GM18499 (cell line): ENCODE measurements at regions not wholly inside any gene's neighbourhood (a gene's known extent, or its start where the extent isn't known, plus 50 kb on each side); places are given as distances from the start of the nearest gene placed in this dataset.
"Not testable (repeated sequence)": the region's sequence is repeated elsewhere in the genome, so short reads cannot be mapped to it uniquely, and the experiment has no call there.

Experiments used
- ATAC-seq: cut with Tn5 transposase; IDR thresholded peaks from one replicate; pipeline ENCODE4 v1.9.1; 2021; ENCODE audit warnings: moderate number of reproducible peaks; ENCODE audit not compliant: insufficient read depth, unreplicated experiment

DNA sequence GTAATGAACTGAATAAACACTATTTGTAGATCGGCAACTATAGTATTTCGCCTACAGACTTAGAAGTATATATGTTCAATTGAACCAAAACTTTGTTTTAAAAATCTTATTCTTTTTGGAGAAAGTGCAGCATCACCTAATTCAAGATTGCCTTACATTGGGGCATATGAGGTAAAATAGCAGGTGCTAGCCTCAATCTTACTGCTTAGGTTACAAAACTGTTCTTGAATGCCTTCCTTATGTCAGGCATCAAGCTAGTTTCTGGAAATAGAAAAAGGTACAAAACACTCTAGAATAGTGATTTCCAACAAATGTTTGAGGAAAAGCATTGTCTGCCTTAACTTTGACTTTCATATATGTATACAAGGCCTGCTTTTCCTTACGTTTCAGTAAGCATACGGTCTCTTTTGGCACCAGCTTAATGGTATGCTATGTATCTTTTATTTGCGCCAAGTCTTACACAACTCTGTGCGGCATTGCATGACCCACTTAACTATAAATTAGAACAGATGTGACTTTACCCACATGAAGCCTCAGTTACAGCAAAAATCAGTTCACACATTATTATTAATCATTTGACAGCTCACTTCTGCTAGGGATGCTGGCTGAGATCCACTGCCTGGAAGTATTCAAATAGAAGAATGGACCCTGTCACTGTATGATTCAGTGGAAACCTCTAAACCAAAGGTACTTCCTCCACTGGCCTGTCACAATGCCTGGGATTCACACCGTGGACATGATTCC lies 174.1 kb downstream of the PRELID2 start:
- no peak for ATAC-seq

DNA sequence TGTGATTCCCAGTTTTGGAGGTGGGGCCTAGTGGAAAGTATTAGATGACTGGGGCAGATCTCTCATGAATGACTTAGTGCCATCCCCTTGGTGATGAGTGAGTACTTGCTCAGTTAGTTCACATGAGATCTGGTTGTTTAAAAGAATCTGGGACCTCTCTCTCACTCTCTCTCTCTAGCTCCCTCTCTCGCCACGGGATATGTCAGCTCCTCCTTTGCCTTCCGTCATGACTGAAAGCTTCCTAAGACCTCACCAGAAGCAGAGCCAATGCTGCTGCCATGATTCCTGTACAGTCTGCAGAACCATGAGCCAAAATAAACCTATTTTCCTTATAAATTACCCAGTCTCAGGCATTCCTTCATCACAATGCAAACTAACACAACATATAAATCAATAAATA lies 176.7 kb downstream of the PRELID2 start:
- no peak for ATAC-seq

DNA sequence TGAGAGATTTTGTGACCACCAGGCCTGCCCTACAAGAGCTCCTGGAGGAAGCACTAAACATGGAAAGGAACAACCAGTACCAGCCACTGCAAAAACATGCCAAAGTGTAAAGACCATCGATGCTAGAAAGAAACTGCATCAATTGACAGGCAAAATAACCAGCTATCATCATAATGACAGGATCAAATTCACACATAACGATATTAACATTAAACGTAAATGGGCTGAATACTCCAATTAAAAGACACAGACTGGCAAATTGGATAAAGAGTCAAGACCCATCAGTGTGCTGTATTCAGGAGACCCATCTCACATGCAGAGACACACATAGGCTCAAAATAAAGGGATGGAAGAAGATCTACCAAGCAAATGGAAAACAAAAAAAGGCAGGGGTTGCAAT lies 182.4 kb downstream of the PRELID2 start:
- ATAC-seq = not testable (repeated sequence)

DNA sequence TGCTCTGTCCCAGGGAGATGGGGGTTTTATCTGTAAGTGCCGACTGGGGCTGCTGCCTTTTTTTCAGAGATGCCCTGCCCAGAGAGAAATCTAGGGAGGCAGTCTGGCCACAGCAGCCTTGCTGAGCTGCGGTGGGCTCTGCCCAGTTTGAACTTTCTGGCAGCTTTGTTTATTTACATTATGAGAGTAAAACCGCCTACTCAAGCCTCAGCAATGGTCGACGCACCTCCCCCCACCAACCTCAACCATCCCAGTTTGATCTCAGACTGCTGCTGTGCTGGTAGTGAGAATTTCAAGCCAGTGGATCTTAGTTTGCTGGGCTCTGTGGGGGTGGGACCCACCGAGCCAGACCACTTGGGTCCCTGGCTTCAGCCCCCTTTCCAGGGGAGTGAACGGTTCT lies 188.0 kb downstream of the PRELID2 start:
- not testable (repeated sequence) for ATAC-seq

DNA sequence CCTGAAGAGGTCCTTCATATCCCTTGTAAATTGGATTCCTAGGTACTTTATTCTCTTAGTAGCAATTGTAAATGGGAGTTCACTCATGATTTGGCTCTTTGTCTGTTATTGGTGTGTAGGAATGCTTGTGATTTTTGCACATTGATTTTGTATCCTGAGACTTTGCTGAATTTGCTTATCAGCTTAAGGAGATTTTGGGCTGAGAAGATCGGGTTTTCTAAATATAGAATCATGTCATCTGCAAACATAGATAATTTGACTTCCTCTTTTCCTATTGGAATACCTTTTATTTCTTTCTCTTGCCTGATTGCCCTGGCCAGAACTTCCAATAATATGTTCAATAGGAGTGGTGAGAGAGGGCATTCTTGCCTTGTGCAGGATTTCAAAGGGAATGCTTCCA lies 191.9 kb downstream of the PRELID2 start:
- ATAC-seq = not testable (repeated sequence)

DNA sequence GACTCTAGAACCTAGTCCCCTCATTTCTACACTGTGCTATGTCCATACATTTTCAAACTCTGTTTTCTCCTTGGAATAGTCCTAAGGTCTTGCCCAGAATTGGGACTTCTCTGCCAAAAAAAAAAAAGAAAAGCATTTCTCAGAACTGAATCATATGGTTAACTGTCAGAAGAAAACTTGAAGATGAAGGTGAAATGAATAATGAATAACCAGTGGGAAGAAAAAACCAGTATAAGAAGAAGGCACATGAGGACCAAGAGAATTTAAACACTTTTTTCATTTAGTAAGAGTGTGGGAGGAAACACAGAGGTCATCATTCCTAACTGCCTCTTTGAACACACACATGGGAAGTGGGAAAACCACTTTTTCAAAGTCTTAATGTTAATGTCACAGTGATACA lies 197.7 kb downstream of the PRELID2 start:
- ATAC-seq = no peak

DNA sequence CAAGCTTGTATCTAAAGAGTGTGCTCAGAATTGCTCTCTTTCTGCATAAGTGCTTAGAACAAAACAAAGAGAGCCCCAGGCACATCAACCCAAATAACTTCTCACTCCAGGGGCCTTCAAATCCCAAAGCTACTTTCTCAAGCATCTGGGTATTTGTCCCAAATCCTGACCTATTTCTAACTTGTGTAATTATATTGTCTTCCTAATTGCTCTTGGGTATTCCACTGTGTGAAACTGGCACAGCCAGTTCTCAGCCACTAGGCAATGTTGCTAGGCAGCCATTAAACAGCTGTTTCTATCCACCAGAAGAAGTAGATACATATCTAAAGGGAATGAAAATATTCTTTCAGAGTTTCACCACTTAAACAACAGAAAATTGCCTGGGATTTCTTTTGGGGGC lies 198.8 kb downstream of the PRELID2 start:
- no peak for ATAC-seq

DNA sequence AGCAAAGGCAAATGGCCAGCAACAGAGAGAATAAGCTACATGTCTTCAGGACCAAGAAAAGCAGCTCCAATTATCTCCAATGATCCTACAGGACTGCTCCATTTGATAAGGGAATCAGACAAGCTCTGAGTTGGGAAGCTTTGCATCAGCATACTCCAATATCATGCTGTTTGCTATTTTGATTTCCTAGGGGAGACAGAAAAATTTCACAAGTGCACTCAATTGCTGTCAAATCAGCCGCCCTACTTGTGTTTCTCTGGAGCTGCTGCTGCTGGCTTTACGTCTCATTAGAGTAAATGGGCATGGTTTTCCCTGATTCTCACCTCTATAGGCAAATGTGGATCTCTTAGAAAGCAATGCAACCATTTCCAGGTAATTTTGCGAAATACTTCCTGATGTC lies 201.7 kb downstream of the PRELID2 start:
- no peak for ATAC-seq

DNA sequence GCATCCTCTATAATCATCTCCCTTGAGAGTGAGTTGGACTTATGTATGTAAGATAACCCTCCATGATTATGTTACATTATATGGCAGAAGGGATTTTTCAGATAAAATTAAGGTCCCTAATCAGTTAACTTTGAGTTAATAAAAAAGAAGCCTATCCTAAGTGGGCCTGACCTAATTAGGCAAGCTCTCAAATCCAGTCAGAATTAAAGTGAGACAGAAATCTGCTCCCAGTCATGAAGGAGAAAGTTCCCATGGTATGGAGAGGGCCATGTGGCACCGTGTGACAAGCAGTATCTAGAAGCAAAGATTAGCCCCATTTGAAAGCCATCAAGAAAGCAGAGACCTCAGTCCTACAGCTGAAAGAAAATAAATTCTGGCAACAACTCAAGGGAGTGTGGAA lies 202.4 kb downstream of the PRELID2 start:
- ATAC-seq = no peak

DNA sequence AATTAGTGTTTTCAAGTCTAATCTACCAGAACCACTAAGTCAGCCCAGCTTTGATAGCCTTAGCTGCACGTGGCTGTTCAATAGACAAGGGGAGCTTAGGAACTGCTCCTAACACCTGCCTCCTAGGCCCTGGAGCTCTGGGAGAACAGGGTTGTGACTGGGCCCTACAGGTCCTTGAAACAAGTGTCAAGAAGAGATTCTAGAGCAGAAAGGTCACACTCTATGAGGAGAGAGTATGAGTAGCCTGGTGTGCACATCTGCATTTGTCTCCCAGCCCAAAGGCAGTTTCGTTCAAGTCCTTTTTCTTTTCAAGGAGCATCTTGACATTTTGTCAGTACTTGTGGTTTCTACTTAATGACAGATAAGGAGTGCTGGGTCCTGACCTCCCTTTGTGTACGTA lies 206.1 kb downstream of the PRELID2 start:
- ATAC-seq = no peak

DNA sequence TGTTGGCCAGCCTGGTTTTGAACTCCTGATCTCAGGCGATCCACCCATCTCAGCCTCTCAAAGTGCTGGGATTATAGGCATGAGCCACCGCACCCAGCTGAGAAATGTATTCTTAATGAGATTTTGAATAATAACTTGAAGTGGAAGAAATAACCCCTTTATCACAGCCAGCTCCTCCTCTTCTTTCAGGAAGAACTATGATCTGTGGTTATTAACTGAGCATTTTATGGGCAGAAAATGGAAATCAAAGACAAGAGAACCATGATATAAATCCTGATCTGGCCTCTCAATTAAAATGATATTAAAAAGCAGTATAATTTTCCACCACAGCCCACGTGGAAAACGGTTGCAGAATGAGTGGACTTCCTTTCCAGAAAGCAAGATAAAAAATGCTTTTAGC lies 206.6 kb downstream of the PRELID2 start:
- no peak for ATAC-seq

DNA sequence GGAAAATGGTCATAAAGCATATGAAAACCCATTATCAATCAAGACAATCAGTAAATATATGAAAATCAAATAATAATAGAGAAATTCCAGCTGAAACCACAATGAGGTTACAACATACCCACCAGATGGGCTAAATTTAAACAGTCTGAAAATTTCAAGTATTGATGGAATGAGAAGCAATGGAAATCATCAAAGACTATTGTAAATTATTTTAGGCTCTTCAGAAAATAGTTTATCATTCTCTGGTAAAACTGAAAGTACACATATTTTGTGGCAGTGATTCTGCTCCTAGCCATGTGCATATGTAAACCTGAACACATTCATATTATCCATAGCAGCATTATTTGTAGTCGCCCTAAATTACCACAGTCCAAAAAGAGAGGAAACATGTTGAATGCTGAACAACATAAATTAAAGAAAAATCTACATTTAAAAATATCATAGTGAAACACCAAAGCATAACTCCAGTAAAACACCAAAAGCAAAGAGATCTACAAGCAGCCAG lies 215.3 kb downstream of the PRELID2 start:
- ATAC-seq = no peak

DNA sequence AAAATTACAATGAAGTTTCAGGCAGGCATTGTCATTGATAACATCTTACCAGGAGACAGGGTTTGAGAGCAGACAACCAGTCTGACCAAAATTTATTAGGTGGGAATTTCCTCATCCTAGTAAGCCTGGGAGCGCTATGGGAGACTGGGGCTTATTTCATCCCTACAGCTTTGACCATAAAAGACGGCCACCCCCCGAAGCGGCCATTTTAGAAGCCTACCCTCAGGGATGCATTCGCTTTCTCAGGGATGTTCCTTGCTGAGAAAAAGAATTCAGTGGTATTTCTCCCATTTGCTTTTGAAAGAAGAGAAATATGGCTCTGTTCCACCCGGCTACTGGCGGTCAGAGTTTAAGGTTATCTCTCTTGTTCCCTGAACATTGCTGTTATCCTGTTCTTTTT lies 218.4 kb downstream of the PRELID2 start:
- not testable (repeated sequence) for ATAC-seq

DNA sequence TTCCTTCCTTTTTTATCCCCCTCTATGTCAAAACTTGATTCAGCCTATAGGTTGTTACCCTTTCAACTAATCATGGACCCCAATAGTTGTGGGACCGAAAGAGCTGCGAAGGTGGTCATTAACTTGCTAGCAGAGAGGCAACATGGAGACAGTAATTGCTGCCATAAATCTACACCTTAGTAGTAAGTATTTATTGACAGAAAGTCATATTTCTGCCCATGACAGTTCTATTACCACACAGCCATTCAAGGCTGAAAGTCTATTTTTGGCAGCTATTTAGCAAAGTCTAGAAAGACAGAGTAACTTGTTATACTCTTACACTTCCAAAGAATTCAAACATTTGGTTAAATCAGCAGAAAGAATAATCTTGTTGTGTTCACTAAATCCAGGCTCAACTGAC lies 236.2 kb downstream of the PRELID2 start:
- ATAC-seq = no peak

DNA sequence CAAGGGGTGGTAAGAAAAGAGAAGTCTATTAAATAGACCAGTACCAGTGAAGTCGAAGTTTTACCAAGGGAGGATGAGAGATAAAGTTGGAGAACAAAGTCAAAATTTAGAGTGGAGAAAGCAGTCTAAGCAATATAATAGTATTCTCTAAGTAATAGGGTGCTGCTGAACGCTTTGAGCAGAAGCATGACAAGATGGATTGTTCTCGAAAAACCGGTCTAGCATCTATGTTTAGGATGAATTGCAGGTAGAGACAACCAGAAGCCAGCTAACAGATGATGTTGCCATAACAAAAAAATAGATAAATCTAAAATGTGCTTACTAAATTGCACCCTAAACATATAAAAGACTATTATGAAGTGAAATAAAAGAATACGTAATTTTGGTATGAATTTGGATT lies 237.0 kb downstream of the PRELID2 start:
- no peak for ATAC-seq

DNA sequence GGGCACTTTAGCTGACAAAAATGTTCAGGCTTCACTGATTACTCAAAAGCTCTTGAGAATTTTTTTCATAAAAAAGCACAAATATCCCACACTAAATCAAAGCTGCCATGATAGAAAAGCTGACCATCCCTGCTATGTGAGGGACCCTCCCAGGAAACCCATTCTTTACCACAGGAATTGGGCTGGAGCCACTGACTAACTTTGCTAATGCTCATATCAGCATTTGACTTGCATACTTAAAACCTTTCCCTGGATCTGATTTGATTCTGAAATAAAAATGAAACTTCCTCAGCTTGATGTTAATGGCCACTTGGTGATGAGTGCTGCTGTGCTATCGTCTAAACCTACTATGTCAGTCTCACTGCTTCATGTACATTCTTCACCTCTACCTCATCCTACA lies 243.6 kb downstream of the PRELID2 start:
- no peak for ATAC-seq

DNA sequence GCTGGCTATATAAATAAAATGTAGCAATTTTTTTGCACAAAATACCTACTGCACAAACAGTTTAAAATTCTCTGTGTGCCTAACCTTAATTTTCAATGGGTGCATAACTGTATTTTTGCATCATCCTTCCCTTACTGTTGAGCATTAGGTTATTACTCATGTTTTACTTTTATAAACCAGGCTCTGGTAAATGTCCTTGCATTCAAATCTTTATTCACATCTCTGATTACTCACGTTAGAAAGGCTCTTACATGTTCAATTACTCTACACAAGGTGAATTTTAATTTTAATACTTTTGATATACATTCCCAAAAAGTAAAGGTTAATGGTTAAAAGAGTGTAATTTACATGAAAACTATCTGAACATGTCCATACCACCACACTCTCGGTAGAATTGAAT lies 246.1 kb downstream of the PRELID2 start:
- no peak for ATAC-seq

DNA sequence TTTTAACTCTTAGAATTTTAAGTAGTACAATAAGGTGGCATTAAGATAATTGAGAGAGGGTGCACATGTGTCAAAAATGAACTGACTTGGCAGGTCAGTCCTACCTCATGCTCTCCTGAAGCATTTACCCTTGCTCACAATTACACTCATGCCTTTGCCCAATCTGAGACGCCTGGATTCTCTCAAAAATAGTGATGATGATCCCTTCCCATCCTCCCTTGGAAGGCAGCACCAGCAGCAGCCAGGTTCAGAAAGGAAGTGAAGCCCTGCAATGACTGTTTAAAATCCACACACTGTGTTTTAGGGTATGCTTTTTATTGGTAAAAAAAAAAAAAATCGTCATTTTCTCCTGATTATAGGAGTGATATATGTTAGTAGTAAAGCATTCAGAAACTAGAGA lies 246.6 kb downstream of the PRELID2 start:
- no peak for ATAC-seq

DNA sequence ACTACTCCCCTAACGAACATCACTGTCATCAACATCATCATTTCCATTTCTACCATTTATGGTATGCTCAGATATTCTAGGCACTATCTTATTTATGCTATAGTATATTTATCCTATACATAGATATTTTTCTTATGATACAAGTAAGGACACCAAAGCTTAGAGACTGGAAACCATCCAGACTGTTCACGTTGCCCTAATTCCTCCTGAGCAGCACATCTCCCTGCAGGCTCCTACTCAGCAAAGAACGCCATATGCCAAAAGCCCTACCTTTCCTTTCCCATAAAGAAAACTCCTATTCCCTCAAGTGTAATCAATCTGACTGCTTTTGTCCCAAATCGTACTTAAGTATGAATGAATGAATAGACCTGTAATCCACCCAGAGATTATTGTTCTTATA lies 247.0 kb downstream of the PRELID2 start:
- ATAC-seq = no peak

DNA sequence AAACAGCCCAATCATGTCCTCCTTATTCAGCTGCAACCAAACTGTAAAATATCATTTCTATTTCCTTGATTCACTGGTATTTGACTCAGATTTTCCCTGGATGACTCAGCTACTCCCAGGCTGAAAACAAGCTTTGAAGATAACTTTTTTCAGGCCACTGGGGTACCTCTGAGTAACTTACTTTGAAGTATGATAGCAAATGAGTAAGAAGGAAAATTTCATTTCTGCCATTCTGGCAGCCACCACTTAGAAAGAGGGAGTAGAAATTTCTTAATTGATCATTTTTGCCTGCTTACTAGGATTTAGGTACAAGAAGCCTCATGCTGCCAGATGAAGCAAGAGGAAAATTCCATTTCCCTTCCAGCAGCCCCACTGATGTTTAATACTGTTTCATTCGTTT lies 247.4 kb downstream of the PRELID2 start:
- ATAC-seq = no peak

DNA sequence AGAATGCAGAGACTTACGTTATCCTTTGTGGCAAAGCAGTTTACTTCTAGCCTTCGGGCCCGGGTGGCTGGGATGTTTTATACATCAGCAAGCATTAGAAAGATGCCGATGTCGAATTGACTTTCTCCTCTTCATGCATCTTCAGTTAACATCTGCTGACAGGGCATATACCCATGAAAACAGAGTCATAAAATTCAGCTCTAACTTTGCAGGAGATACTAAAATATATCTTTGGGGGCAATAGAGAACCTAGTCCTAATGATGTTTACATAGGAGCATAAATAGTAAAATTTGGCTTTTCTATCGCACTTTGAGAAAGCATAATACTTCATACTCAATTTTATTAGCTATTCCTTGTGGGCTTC lies 247.9 kb downstream of the PRELID2 start:
- ATAC-seq = no peak

DNA sequence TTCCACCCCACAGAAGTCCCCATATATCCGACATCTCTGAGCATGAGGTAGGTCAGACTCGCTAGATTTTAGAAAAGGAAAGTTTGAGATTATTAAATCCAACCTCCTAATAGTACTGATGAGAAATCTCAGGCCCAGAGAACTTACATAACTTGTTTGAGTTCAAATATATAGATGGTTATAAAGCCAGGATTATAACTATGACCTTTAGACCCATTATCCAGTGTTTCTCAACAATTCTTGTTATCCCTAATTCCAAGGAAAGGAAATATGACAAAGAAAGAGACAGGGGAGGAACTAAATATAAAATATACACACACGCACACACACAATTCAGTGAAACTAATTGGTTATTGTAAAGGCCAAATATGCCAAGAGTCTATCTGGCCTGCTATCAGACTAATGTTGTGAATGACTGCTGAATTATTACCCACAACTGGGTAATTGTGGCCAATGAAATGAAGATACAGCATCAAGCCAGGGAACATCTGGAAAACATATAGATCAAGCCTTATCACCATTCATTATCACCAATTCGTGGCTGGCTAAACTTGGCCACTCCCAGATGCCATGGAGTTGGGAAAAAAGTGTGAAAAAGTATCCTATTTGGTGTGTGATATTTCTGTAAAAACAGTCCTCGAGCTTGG lies 248.4 kb downstream of the PRELID2 start:
- ATAC-seq = no peak
